ENCODE measurements at regions not wholly inside any gene's neighbourhood (a gene's known extent, or its start where the extent isn't known, plus 50 kb on each side); places are given as distances from the start of the nearest gene placed in this dataset.
A peak's percentile ranks its signal among the peaks of the same experiment; 100 is the strongest.

DNA sequence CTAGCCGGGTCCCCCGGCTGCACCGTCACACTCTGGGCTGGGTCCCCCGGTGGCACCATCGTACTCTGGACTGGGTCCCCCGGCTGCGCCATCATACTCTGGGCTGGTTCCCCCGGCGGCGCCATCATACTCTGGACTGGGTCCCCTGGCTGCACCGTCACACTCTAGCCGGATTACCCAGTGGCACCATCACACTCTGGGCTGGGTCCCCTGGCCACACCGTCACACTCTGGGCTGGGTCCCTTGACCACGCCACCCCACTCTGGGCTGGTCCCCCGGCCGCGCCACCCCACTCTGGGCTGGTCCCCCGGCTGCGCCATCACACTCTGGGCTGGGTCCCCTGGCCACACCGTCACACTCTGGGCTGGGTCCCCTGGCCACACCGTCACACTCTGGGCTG lies 653.8 kb upstream of the ID2 start:
- Histone ChIP-seq H3K9me3 (no peaks in the 10 kb centered on the region), H3K27ac (no peak overlapping the region), H3K36me3 (no peaks in the 10 kb centered on the region), H3K4me1 (peaks cover 0 to 17% (median 13%) of the 10 kb centered on the region in 4 donors), H3K27me3 (no peaks in the 10 kb centered on the region), H3K4me3 (no peak overlapping the region)
- DNase-seq: no peak
- 86 to 93% methylated on average over 21 of the region's 21 CpGs for WGBS, 2 donors
- TF ChIP-seq POLR2AphosphoS5 (IDR thresholded peaks at IDR 0.05): no peak
- no peak for TF ChIP-seq EP300 (IDR thresholded peaks at IDR 0.05)
- no peak for TF ChIP-seq POLR2A (IDR thresholded peaks at IDR 0.05)
- no peak for TF ChIP-seq CTCF (IDR thresholded peaks at IDR 0.05)
- intact Hi-C loops (cut with DNase I): no loop called here

GRCh38 chr2:8028436-8028835 lies 653.4 kb upstream of the ID2 start:
- H3K27me3 ChIP-seq: no peaks in the 10 kb centered on the region
- 84 to 89% methylated on average over 8 of the region's 8 CpGs for WGBS, 2 donors
- no peaks in the 10 kb centered on the region for H3K9me3 ChIP-seq
- TF ChIP-seq CTCF (IDR thresholded peaks at IDR 0.05) (no peak), POLR2A (IDR thresholded peaks at IDR 0.05) (no peak), POLR2AphosphoS5 (IDR thresholded peaks at IDR 0.05) (no peak), EP300 (IDR thresholded peaks at IDR 0.05) (no peak)
- no peaks in the 10 kb centered on the region for H3K36me3 ChIP-seq
- no peak overlapping the region for H3K4me3 ChIP-seq
- peaks cover 0 to 17% (median 13%) of the 10 kb centered on the region in 4 donors for H3K4me1 ChIP-seq
- H3K27ac ChIP-seq: no peak overlapping the region
- intact Hi-C loops (cut with DNase I): no loop called here
- DNase-seq: no peak

DNA sequence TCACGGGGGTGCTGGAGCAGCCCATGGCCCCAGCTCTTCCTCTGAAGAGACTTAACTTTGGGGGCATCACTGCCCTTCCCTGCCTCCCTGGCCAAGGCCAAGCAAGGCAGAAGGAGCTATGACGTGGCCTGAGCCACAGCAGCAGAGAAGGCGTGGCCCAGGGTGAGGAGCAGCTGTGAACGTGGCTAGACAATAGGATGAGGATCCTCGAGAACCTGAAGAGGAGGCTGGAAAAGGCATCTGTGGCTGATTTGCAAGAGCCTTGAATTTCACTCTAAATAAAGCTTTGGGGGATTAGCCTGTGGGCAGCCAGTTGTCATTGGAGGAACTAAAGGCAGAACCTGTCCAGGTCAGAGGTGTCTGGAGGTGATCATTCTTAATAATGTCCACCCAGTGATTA lies 652.9 kb upstream of the ID2 start:
- peaks cover 0 to 17% (median 13%) of the 10 kb centered on the region in 4 donors for H3K4me1 ChIP-seq
- TF ChIP-seq EP300 (IDR thresholded peaks at IDR 0.05): no peak
- no peak for TF ChIP-seq CTCF (IDR thresholded peaks at IDR 0.05)
- TF ChIP-seq POLR2AphosphoS5 (IDR thresholded peaks at IDR 0.05): no peak
- TF ChIP-seq POLR2A (IDR thresholded peaks at IDR 0.05): no peak
- H3K4me3 ChIP-seq: no peak overlapping the region
- 65 to 81% methylated on average over 5 of the region's 5 CpGs for WGBS, 2 donors
- DNase-seq: no peak
- H3K27ac ChIP-seq: no peak overlapping the region
- H3K9me3 ChIP-seq: no peaks in the 10 kb centered on the region
- H3K27me3 ChIP-seq: no peaks in the 10 kb centered on the region
- intact Hi-C loops (cut with DNase I): no loop called here
- H3K36me3 ChIP-seq: no peaks in the 10 kb centered on the region

- intact Hi-C loops (cut with DNase I): no loop called here
Observed at GRCh38 chr2:8030573-8031303, 651.1 kb upstream of the ID2 start.

More at GRCh38 chr2:8030573-8031303, 651.1 kb upstream of the ID2 start:
- DNase-seq: peak; percentile 82
- WGBS, 2 donors: 71 to 73% methylated on average over 8 of the region's 8 CpGs
- Histone ChIP-seq H3K27ac (peak overlapping the region in 3 of 4 donors; percentile 63 to 75 (median 67)), H3K4me3 (no peak overlapping the region), H3K27me3 (no peaks in the 10 kb centered on the region), H3K9me3 (no peaks in the 10 kb centered on the region), H3K4me1 (peaks cover 0 to 17% (median 13%) of the 10 kb centered on the region in 4 donors), H3K36me3 (no peaks in the 10 kb centered on the region)
- TF ChIP-seq POLR2A (IDR thresholded peaks at IDR 0.05) (no peak), EP300 (IDR thresholded peaks at IDR 0.05) (peak in 1 of 4 donors; percentile 5), POLR2AphosphoS5 (IDR thresholded peaks at IDR 0.05) (peak; percentile 35 to 77 (median 62)), CTCF (IDR thresholded peaks at IDR 0.05) (no peak)
